ENCODE measurements at regions not wholly inside any gene's neighbourhood (a gene's known extent, or its start where the extent isn't known, plus 50 kb on each side); places are given as distances from the start of the nearest gene placed in this dataset.

DNA sequence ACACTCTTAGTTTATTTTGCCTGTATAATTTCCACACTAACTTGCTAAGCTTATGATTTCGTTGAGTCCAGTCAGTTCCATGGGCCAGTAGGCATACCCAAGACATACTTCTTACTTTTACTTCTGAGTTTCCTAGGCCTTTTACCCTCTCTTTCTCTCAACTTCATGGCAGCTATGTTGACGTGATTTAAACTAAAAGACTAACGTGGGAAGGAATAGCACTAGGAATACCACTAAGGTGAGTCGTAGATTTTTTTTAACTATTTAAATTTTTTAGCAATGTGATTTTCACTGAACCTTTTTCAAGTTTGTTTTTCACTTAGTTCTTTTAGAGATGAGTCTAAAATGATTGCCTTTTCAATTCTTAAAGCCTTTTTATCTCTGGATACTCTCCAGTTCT is 793.5 kb upstream of the NOVA1 start:
- DNase-seq = no peak

- DNase-seq = no peak
These were observed 794.3 kb upstream of the NOVA1 start for GRCh38 chr14:27392153-27392552.

GRCh38 chr14:27409944-27410343 is 812.1 kb upstream of the NOVA1 start:
- DNase-seq = no peak

GRCh38 chr14:27410981-27411380 is 813.1 kb upstream of the NOVA1 start:
- peak; percentile 20 for DNase-seq

DNA sequence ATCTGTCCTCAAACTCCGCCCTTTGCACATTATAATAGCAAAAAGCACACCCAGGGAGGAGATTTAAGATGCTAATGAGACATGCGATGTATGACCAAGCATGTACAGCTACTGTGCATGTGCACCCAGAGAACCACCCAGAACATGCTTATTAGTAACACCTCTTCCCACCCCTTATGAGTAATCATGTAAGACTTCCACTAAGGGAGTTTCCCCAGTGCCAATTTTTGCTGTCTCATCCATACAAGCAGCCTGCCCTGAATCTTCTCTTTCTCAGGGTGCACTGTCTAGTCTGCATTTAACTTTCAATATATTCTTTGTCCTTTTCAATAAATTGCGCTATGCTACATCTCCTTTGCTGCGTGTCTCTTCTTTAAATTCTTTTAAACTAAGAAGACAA is 830.0 kb upstream of the NOVA1 start:
- no peak for DNase-seq

DNA sequence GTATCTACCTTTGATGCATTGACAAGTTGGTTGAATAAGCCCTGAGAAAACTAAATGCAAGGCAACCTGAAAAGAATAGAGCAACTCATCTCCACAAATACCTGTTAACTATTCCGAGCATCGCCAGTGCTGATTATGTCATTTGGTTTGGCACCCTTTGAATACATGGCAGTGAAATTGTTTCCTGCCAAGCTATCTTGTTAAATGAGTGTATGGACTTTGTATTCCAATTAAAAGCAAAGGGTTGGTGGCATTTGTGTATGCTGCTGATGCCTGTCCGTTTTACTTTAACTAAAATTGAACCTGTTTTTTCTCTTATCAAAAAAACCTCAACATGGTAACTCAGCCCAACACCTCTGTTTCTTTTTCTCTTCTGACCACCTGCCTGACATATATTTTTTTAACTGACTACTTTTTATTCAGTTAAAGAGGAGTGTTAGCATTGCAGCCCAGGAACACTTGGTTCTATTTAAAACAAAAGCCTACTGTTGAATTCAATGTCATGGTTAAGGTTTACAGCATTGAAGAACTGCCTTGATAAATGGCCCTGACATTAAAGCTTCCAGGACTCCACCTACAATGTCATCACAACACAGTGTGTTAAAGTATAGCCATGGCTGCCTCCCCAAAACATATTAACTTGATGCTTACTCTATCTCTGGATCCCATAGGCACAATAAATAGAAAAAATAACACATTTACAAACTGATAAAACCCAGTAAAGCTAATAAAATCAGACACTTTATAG is 838.3 kb upstream of the NOVA1 start:
- no peak for DNase-seq

DNA sequence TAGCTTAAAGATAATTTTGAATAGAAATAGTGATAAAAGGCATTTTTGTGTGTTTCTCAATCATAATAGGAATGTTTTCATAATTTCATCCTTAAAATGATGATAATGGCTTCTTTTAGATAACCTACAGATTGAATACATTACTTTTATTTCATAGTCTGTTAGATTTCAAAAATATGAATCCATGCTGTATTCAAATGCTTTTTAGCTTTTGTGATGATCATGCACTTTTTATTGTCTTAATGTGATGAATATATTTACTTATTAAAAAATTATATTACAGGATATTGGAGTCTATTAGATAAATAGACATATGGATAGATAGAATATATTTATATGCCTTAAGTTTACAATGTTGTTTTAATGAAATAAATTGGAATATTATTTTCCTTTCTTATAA is 886.8 kb upstream of the NOVA1 start:
- DNase-seq = no peak

DNA sequence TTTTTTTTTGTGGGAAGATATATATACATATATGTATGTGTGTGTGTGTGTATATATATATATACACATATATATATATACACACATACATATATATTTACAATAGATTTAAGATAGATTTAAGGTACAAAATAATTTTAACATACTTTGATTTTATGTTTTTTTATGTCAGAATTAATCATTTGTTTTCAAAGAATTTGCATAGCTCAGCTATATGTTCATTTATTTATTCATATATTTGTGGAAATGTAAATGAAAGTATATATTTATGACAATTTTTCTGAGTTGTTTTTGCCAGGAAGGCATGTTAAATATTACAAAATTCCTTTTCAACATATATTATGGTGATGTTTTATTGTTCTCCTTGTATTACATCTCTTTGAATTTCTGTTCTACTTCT is 887.4 kb upstream of the NOVA1 start:
- DNase-seq = no peak

DNA sequence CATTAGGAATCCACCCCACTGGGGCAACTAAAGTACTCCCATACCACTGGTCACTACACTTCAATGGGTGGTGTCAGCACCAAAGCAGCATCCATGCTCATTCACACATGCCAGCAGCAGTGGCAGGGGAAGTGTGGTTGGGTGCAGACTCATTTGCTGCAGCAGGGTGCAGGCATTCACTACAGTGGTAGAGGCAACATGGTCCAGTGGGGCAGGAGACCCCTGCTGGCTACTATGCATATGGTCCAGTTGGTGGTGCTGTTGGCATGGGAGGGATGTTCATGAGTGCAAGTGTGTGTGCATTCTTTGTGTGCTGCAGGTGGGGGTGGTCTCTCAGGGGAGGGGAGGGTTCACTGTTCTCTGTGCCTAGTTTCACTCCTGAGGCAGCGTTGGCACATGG is 908.4 kb upstream of the NOVA1 start:
- no peak for DNase-seq

- no peak for DNase-seq
These were observed 930.5 kb upstream of the NOVA1 start for GRCh38 chr14:27528328-27528727.

DNA sequence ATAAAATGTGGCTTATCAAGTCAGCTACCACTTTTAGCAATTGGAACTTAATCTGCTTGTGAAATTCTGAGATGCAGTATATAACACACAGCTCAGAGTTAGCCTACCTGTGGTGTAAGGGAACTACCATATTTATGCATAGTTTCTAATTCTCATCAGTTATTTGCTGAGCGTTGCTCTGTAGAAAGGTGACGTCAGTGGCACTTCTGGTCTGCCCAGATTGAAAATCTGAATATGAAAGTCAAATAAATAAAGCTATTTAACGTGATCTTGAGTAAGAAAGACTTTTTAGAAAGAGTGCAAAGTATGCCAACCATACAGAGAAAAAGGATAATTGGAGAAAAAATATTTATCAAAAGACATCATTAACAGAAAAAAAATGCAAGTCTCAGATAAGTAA is 938.9 kb upstream of the NOVA1 start:
- DNase-seq = no peak

DNA sequence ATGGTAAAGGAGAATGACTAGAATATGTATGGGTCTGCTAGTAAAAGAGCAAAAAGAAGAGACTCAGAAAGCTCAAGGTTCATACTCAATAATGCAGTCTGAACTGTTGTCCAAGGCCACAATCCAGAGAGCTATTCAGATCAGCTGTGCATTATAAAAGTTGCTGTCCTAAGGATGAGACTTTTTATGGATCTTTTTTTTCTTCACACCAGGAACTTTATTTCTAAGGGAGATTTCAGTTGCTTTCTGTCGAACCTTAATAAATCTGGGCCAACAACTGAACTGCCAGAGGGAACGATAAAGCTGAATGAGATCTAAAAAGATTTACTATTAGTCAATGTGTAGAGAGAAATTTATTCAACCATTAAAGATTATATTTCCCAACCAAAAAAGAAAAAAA is 948.3 kb upstream of the NOVA1 start:
- no peak for DNase-seq

- no peak for DNase-seq
These were observed 956.0 kb upstream of the NOVA1 start for GRCh38 chr14:27553790-27554189.

DNA sequence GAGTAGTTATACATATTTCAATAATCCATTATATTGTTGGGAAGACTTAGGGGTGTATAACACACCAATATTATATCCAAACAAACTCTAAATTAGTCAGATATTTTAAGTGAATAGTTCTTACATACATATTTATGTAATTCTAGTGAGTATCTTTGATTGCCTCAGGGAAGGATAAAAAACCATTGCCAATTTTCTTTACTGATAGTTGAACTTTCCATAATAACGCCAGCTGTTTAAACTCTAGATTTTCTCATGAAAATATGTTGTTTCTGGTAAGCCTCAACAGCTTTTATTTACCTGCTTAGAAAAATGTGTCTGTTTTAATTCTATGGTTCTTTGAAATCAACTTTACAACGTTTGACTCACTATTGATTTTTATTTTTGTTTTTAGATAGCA is 959.6 kb upstream of the NOVA1 start:
- no peak for DNase-seq

GRCh38 chr14:27559848-27560247 is 962.0 kb upstream of the NOVA1 start:
- no peak for DNase-seq

DNA sequence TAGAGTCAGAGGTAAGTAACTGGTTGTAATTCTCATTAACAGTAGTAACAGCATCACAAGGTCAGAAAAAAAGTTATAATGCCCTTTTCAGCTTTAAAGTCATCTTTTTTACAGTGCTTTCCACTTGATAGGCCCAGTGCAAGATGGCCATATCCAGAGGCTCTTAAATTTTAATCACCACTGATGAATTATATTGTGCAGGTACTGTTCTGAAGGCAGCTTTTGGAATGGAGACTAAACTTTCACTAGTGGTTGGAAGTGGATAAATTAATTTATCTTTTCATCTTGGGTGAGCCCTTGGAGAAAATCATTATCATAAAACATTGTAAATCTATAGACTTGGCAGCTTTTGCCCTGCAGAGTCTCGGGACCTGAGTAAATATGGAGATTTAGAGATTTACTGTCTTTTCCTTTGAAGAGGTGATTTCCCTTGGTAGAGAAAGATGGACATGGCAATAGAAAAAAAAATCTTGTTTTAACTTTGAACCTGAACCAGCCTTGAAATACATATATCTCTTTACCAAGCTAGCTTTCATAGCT is 969.1 kb upstream of the NOVA1 start:
- DNase-seq = no peak

- DNase-seq = no peak
These were observed 975.2 kb upstream of the NOVA1 start for GRCh38 chr14:27573018-27573417.

DNA sequence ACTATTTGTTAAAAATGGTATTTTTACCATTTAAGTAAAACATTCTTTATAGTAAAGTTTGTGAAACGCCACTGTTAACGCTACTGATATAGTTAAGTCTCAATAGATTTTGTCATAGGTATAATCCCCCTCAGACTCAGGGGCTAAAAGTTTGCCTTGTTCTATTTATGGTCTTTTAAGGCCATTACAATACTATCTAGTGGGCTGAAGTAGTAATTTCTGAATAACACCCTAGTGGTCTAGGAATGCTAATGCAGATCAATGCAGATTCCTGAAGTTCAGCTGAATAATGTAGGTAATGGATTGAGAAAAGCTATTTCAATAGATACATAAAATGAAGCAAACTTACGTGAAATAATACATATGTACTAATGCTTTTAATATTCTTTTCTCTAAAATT is 989.3 kb upstream of the NOVA1 start:
- DNase-seq = no peak

- peak; percentile 54 for DNase-seq
These were observed 1007.4 kb upstream of the NOVA1 start for GRCh38 chr14:27605282-27605681.

DNA sequence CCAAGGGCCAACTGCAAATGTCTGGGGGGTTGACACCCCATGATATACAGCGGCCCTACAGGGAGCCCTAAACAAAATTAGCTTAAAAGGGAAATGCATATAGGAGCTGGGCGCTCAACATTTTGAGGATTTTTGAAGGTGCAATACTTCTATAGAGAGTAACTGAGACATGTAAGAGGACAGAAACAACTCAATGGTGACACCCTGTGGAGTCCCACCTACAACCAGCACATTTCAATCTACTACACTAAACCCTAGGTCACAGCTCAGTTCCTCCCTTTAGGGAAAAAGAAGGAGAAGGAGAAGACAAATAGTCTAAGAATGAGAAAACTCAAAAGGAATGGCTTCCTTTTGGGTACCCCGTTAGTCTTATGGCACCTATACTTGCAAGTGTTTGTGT is 1010.5 kb upstream of the NOVA1 start:
- no peak for DNase-seq

- no peak for DNase-seq
These were observed 1014.3 kb upstream of the NOVA1 start for GRCh38 chr14:27612121-27612520.

- no peak for DNase-seq
These were observed 1015.3 kb upstream of the NOVA1 start for GRCh38 chr14:27613102-27613501.

GRCh38 chr14:27623782-27624181 is 1025.9 kb upstream of the NOVA1 start:
- DNase-seq = no peak

GRCh38 chr14:27634056-27634970 is 1036.5 kb upstream of the NOVA1 start:
- DNase-seq = no peak

Measured in right hindlimb (tissue), 1 donor.